GM21529 (cell line): ENCODE measurements at regions not wholly inside any gene's neighbourhood (a gene's known extent, or its start where the extent isn't known, plus 50 kb on each side); places are given as distances from the start of the nearest gene placed in this dataset.
"Not testable (repeated sequence)": the region's sequence is repeated elsewhere in the genome, so short reads cannot be mapped to it uniquely, and the experiment has no call there.

Source experiments
- ATAC-seq: cut with Tn5 transposase; IDR thresholded peaks from one replicate; pipeline ENCODE4 v1.9.1; 2021; ENCODE audit not compliant: unreplicated experiment

GRCh38 chr1:98294127-98294526 lies 367.4 kb upstream of the SNX7 start:
- ATAC-seq = no peak

DNA sequence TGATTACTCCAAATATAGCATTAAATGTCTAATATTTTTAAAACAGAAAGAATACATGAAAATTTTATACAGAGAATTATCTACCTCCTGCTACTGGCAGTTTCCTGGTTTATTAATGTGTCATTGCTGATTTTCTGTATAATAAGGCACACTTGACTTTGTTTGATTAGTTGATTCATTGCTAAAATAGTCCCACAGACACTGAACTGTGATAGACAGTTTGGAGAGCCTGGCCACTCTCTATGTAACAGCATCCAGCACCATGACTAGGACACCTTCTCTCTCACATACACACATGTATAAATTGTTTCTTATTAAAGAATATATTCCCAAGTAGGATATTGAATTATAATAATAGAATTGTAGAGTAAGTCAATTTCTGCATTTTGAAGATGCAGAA lies 368.5 kb upstream of the SNX7 start:
- ATAC-seq = no peak

DNA sequence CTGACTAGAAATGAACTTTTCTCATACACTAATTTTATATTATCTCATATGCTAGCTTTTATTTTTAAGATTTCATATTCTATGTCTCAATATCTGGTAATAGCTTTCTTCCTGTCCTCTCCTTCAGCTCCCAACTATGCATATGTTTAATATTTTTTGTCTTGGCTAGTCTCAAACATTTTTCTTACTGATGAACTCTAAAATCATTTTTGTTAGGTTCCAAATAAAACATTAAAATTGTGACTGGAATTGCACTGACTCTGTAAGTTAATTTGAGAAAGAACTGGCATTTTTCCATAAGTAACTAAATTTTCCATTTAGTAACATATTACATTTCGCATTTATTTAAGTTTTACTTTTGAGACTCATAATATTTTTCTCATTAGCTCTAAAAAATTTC lies 368.5 kb upstream of the DPYD start:
- no peak for ATAC-seq

- ATAC-seq = no peak
Measured at GRCh38 chr1:98288494-98288893, 367.7 kb upstream of the DPYD start.

DNA sequence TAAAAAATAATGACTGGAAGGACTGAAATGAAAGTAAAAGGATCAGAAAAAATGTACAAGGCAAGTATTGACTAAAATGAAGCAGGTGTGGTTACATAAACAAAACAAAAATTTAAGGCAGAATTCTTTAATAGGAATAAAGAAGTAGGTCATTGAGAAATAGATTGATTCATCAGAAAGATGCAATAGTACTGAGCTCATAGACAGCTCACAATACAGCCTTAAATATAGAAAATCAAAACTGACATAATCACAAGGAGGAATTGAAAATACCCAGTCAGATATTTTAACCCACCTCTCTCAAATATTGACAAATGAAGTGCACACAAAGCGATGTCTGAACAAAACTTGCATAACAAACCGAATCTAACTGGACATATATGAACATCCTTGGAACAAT lies 366.8 kb upstream of the DPYD start:
- ATAC-seq = no peak

GRCh38 chr1:98286656-98287055 lies 365.8 kb upstream of the DPYD start:
- no peak for ATAC-seq

- ATAC-seq = not testable (repeated sequence)
Measured at GRCh38 chr1:98285286-98285685, 364.5 kb upstream of the DPYD start.

DNA sequence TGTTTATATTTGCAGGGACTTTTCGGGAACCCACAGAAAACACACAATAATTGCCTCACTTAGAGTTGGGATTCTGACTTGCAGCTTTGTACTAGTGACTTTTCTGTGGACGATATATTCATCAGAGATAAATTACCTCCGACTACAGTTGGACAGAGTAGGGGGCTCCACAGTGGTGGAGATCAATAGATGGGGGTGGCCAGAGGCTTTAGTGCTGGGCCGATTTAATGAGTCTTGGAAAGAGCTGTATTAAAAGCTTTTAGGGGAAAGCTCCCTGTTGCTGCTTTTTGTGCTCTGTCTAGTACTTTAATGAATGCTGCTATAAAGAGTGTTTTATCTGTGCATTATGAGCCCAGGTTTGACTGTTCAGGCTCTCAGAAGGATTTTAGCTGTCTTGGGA lies 359.2 kb upstream of the DPYD start:
- ATAC-seq = no peak

- no peak for ATAC-seq
Measured at GRCh38 chr1:98278055-98278454, 357.2 kb upstream of the DPYD start.

DNA sequence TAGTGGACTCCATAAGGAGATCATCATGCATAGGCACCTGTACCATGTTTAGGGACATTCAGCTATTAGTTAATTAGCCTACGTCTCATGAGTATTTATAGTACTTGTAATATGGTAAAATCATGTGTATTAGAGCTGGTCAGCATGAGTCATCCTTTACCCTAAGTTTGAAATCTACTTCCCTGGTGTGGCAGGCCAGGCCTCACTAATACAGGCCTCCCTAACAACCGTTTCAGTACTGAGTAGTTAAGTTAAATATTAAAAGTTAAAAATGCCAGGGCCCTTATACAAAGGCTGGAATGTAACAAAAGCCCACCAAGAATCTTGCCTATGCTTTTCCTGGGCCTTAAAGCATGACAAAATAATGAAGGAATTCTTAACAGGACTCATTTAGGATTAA lies 356.3 kb upstream of the DPYD start:
- no peak for ATAC-seq

DNA sequence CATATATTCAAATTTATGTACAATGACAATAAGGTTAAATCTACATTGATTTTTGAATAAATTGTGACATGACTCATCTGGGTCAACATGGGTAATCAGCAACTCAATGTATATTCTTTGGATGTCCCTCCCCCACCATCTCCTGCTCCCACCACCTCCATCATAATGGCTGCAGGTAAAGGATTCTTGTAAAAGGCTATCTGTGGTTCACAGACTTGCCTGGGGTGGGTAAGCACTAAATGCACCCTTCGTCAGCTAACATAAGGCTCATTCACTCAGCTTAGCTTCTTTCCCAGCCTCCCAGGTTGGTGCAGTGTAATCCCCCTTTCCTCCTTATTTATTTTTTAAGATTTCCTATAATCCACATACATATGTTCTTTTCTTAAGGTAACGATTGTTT lies 355.7 kb upstream of the DPYD start:
- no peak for ATAC-seq

GRCh38 chr1:98268316-98268715 lies 347.5 kb upstream of the DPYD start:
- no peak for ATAC-seq

DNA sequence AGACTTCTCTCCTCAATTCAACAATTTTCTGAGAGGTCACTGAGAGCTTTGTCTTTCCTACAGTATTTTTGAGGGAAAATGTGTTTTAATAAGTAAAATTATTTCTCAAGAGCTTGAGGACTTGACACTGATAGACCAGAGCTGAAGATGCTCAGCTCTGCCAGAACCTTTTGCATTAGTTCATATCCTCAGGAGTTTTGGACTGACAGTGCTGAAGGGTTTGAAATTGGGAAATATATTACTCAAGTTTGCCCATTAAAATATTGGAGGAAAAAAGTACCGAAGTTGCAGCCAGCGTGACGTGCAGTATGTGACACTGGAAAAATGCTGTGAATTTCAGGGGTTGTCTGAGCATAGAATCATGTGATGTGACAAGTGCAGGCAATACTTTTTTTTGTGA lies 346.6 kb upstream of the DPYD start:
- ATAC-seq = no peak

GRCh38 chr1:98264727-98265126 lies 343.9 kb upstream of the DPYD start:
- ATAC-seq = no peak

DNA sequence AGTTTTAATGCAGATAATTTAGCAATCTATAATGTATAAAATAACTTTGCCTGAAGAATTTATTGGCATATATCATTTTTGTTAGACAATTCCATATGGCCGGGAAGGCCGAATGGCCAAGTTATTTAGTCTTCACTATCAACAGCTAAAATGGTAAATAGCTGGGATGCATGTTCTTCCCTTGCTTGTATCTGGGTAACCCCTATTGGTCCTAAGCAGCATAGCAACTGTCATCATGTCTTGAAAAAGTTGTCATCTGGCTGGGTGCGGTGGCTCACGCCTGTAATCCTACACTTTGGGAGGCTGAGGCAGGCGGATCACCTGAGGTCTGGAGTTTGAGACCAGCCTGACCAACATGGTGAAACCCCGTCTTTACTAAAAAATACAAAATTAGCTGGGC lies 340.0 kb upstream of the DPYD start:
- no peak for ATAC-seq

DNA sequence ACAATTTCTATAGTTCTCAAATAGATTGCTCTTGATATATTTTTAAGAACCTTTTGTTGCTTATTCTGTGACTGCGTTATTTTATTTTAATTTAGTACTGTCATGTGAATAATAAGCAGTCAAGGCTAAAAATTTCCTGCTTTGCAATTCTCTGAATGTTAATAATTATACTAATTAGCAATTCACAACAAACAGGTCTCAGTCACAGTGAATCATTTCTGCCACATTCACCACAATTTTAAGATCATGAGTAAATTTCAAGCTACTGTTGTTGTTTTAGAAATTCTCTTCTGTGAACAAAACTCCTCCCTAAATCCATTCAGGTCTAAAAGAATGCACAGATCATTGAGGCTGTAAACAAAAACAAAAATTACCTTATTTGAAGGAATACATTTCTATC lies 339.6 kb upstream of the DPYD start:
- no peak for ATAC-seq

DNA sequence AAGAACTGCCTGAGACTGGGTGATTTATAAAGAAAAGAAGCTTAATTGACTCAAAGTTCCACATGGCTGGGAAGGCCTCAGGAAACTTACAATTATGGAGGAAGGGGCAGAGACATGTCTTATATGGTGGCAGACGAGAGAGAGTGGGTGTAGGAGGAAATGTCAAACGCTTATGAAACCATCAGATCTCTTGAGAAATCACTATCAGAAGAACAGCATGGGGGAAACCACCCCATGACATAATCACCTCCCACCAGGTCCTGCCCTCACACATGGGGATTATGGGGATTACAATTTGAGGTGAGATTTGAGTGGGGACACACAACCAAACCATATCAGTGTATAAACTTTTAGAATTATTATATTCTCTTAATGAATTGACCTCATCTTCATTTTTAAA lies 335.9 kb upstream of the DPYD start:
- no peak for ATAC-seq

DNA sequence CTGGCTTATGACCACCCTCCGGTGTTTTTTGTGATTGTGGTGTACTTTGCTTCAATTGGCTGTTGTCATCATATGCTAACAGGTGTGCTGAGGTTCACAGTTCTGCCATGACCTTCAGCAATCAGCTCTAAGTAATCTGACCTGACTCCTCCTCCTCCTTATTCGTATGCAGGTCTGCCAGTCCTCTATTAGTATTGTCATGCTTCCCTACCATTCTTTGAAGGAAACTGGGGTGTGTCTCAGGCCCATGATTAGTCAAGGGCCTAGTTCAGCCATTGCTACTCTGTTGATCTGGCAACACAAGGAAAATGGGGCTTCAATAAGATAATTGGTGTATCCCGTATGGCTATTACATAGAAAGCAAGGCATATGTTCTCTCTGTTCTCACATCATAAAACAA lies 332.3 kb upstream of the DPYD start:
- ATAC-seq = no peak

- no peak for ATAC-seq
Measured at GRCh38 chr1:98251497-98251896, 330.7 kb upstream of the DPYD start.

- no peak for ATAC-seq
Measured at GRCh38 chr1:98232678-98233077, 311.8 kb upstream of the DPYD start.

- no peak for ATAC-seq
Measured at GRCh38 chr1:98222706-98223105, 301.9 kb upstream of the DPYD start.

DNA sequence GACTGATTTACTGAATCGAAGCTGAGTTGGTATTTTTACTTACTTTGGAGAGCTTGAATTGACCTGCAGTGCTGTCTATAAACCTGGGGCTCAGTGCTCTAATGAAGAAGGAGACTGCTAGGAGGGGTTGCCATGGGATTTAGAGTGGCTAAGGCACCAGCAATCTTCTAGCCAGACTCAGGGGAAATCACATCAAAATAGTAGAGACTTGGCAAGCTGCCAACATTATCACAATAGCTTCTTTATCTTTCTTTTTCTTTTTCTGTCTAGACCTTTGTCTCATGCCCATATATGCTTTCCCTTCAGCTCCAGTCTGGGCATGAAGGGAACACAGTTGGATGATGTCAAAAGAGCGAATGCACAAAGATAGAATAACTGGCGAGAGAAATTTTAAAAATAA lies 301.1 kb upstream of the DPYD start:
- ATAC-seq = no peak

DNA sequence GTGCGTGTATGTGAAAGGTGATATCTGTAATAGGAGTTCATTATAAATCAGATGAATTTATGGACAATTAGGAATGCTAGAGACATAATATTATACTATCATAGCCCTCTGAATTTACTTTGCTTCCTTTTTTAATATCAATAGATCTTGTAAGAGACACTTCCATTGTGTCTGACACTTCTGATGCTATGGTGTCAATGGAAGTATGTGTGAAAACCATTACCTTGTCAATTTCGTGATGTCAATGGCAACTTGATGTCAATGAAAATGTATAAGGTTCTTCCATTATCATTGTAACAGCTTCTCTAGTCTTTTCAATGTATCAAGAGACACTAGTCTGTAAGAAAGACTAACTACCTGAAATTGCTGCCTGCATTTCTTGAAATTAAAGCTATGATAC lies 296.8 kb upstream of the DPYD start:
- no peak for ATAC-seq

DNA sequence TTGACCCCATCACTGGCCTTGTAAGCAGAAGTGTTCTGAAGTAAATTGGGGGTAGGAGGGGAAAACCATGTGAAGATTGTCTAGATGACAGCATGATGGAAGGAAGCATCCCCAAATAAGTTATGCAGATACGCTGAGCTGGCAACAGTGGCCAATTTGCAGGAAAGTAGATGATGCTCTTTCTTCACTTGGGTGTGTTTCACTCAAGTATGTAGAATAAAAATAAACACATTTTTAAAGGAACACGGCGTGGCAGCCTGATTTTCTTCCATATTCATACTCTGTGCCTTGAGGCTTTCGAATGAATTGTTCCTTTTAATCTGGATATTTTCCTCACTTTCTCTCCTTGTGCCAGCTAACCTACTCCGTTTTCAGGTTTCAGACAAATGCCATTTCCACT lies 295.5 kb upstream of the DPYD start:
- ATAC-seq = no peak
